ENCODE measurements at regions not wholly inside any gene's neighbourhood (a gene's known extent, or its start where the extent isn't known, plus 50 kb on each side); places are given as distances from the start of the nearest gene placed in this dataset.

DNA sequence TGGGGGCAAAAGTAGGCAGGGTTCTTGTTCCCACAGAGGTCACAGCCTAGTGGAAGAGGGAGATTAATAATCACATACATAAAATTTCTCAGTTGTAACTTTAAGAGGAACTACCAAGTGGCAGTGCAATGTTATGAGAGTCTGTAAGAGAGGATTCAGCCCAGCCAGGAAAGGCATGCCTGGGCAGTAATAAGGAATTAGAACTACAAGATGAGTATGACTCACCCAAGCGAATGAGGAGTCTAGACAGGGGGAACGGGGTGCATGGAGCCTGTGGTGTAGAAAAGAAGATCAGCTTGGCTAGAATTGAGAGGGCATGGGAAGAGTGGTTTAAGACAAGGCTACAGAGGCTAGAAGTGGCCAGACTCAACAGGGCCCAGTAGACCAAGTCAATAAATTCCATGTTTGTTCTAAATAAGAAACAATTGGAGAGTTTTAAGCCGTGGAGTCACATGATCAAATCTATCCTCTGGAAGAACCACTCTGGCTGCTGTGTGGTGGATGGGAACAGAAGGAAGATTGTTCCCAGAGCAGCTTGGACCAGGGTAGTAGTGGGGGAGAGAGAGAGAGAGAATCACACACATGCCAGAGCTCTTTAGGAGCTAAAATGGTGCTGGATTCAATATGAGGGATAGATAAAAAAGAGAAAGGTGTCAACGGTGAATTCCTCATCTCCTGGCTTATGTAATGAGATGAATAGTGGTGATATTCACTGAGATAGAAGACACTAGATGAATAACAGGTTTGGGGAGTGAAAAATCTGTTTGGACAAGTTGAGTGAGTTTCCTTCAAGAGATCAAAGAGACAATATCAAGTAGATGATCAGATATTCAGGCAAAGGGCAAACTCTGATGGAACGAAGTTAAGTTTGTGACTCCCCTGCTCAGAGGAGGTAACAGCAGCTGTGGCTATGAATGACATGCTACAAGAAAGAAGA lies 265.1 kb downstream of the FGFR2 start:
- peaks cover 19% of the 10 kb centered on the region for H3K4me1 ChIP-seq (ENCODE audit: insufficient read depth)
- H3K4me2 ChIP-seq, result no peak overlapping the region
- no peaks in the 10 kb centered on the region for H3K79me2 ChIP-seq (replicated peaks; ENCODE audit: insufficient read depth)
- no peaks in the 10 kb centered on the region for H4K20me1 ChIP-seq (replicated peaks; ENCODE audit: insufficient read depth)
- no peak overlapping the region for H3K4me3 ChIP-seq
- H3K9me2 ChIP-seq (ENCODE audit: insufficient read depth), result peaks cover 20% of the 10 kb centered on the region; the same call in 1 of the 2 replicates
- Mint-ChIP-seq H3K4me1 (peaks cover 12% of the 10 kb centered on the region; the same call in 2 of the 3 replicates), H3K9me3 (no peaks in the 10 kb centered on the region), H3K27me3 (ENCODE audit: insufficient read depth, low read depth, poor library complexity) (no peaks in the 10 kb centered on the region), H3K36me3 (ENCODE audit: low read depth) (no peaks in the 10 kb centered on the region), H3K27ac (no peak overlapping the region), H3K4me3 (no peak overlapping the region)
- no peak overlapping the region for H3K27ac ChIP-seq (ENCODE audit: low read depth)
- DNase-seq (ENCODE audit: low spot score), result no peak
- H3K36me3 ChIP-seq (ENCODE audit: insufficient read depth), result no peaks in the 10 kb centered on the region
- TF ChIP-seq NANOG (IDR thresholded peaks at IDR 0.05; ENCODE audit: borderline replicate concordance) (no peak), ZNF114 (CRISPR knock-in tag; IDR thresholded peaks at IDR 0.05) (no peak), CREB1 (CRISPR knock-in tag; IDR thresholded peaks at IDR 0.05; ENCODE audit: low read depth) (no peak), POLR2AphosphoS5 (IDR thresholded peaks at IDR 0.05; ENCODE audit: low read depth) (no peak), EZH2phosphoT487 (IDR thresholded peaks at IDR 0.05; ENCODE audit: unreplicated experiment) (no peak), ZNF331 (CRISPR knock-in tag; IDR thresholded peaks at IDR 0.05; ENCODE audit: low read depth) (no peak)
- TF ChIP-seq, protein P1, sequence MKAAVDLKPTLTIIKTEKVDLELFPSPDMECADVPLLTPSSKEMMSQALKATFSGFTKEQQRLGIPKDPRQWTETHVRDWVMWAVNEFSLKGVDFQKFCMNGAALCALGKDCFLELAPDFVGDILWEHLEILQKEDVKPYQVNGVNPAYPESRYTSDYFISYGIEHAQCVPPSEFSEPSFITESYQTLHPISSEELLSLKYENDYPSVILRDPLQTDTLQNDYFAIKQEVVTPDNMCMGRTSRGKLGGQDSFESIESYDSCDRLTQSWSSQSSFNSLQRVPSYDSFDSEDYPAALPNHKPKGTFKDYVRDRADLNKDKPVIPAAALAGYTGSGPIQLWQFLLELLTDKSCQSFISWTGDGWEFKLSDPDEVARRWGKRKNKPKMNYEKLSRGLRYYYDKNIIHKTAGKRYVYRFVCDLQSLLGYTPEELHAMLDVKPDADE (IDR thresholded peaks at IDR 0.05), result no peak
- TF ChIP-seq, protein P2, sequence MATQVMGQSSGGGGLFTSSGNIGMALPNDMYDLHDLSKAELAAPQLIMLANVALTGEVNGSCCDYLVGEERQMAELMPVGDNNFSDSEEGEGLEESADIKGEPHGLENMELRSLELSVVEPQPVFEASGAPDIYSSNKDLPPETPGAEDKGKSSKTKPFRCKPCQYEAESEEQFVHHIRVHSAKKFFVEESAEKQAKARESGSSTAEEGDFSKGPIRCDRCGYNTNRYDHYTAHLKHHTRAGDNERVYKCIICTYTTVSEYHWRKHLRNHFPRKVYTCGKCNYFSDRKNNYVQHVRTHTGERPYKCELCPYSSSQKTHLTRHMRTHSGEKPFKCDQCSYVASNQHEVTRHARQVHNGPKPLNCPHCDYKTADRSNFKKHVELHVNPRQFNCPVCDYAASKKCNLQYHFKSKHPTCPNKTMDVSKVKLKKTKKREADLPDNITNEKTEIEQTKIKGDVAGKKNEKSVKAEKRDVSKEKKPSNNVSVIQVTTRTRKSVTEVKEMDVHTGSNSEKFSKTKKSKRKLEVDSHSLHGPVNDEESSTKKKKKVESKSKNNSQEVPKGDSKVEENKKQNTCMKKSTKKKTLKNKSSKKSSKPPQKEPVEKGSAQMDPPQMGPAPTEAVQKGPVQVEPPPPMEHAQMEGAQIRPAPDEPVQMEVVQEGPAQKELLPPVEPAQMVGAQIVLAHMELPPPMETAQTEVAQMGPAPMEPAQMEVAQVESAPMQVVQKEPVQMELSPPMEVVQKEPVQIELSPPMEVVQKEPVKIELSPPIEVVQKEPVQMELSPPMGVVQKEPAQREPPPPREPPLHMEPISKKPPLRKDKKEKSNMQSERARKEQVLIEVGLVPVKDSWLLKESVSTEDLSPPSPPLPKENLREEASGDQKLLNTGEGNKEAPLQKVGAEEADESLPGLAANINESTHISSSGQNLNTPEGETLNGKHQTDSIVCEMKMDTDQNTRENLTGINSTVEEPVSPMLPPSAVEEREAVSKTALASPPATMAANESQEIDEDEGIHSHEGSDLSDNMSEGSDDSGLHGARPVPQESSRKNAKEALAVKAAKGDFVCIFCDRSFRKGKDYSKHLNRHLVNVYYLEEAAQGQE (IDR thresholded peaks at IDR 0.05; ENCODE audit: unreplicated experiment), result no peak
- ATAC-seq, result no peak
- no peak overlapping the region for H2AFZ ChIP-seq
- H3F3A ChIP-seq (replicated peaks; ENCODE audit: low read depth), result no peaks in the 10 kb centered on the region
- no peaks in the 10 kb centered on the region for H3K27me3 ChIP-seq (ENCODE audit: insufficient read depth)

DNA sequence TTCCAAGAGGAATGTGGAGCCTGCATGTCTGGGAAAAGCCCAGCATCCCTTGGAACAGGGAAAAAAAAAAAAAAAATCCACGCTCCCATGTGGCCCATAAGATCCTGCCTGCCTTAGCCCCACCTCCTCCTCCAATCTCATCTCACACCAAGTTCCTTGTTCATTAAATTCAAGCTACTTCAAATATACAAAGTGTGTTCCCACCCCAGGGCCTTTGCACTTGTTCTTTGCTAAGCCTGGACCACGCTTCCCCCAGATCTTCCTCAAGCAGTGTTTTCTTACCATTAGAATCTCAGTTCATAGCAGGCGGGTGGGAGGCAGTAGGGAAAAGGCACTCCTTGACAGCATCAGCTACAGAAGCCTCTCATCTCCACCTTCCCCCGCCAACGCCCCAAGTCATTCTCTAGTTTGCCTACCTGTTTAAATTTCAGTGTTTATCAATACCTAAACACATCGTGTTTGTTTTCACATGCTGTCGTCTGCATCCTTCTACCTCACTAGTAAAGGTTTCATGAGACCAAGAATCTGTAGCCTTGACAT lies 262.8 kb downstream of the FGFR2 start:
- Mint-ChIP-seq H3K9me3 (no peaks in the 10 kb centered on the region), H3K27ac (no peak overlapping the region), H3K36me3 (ENCODE audit: low read depth) (no peaks in the 10 kb centered on the region), H3K27me3 (ENCODE audit: insufficient read depth, low read depth, poor library complexity) (peaks cover 3% of the 10 kb centered on the region), H3K4me3 (no peak overlapping the region), H3K4me1 (peaks cover 35% of the 10 kb centered on the region)
- Histone ChIP-seq H3K36me3 (ENCODE audit: insufficient read depth) (no peaks in the 10 kb centered on the region), H3K4me3 (no peak overlapping the region), H3K79me2 (replicated peaks; ENCODE audit: insufficient read depth) (no peaks in the 10 kb centered on the region), H4K20me1 (replicated peaks; ENCODE audit: insufficient read depth) (no peaks in the 10 kb centered on the region), H3K4me2 (no peak overlapping the region), H3K9me2 (ENCODE audit: insufficient read depth) (peaks cover 20% of the 10 kb centered on the region; the same call in 1 of the 2 replicates), H3K4me1 (ENCODE audit: insufficient read depth) (peaks cover 42% of the 10 kb centered on the region), H3F3A (replicated peaks; ENCODE audit: low read depth) (no peaks in the 10 kb centered on the region), H3K27me3 (ENCODE audit: insufficient read depth) (no peaks in the 10 kb centered on the region), H2AFZ (no peak overlapping the region), H3K27ac (ENCODE audit: low read depth) (no peak overlapping the region)
- no peak for DNase-seq (ENCODE audit: low spot score)
- ATAC-seq, result no peak
- TF ChIP-seq, protein P2 (IDR thresholded peaks at IDR 0.05; ENCODE audit: unreplicated experiment), result no peak
- TF ChIP-seq ZNF331 (CRISPR knock-in tag; IDR thresholded peaks at IDR 0.05; ENCODE audit: low read depth) (no peak), NANOG (IDR thresholded peaks at IDR 0.05; ENCODE audit: borderline replicate concordance) (no peak), POLR2AphosphoS5 (IDR thresholded peaks at IDR 0.05; ENCODE audit: low read depth) (no peak), EZH2 (IDR thresholded peaks at IDR 0.05; ENCODE audit: low read depth, unreplicated experiment) (no peak), STAT1 (IDR thresholded peaks at IDR 0.05; ENCODE audit: unreplicated experiment) (no peak)
- TF ChIP-seq, protein P1 (IDR thresholded peaks at IDR 0.05), result no peak

All from GM23338 (cell line).